ENCODE measurements at regions not wholly inside any gene's neighbourhood (a gene's known extent, or its start where the extent isn't known, plus 50 kb on each side); places are given as distances from the start of the nearest gene placed in this dataset.

GRCh38 chr5:145511351-145511750 is 323.8 kb downstream of the PRELID2 start:
- TF ChIP-seq CTCF (IDR thresholded peaks at IDR 0.05) = no peak
- no peaks in the 10 kb centered on the region for H3K4me1 ChIP-seq (ENCODE audit: low read depth)
- DNase-seq = no peak
- intact Hi-C loops (cut with DNase I, micrococcal nuclease) = no loop called here
- H3K9me3 ChIP-seq = no peaks in the 10 kb centered on the region
- ATAC-seq = no peak
- no peaks in the 10 kb centered on the region for H3K36me3 ChIP-seq (ENCODE audit: low read depth)
- H3K4me3 ChIP-seq = no peak overlapping the region

- Histone ChIP-seq H3K4me3 (no peak overlapping the region), H3K9me3 (no peaks in the 10 kb centered on the region), H3K4me1 (ENCODE audit: low read depth) (no peaks in the 10 kb centered on the region), H3K36me3 (ENCODE audit: low read depth) (no peaks in the 10 kb centered on the region)
- intact Hi-C loops (cut with DNase I, micrococcal nuclease) = no loop called here
- DNase-seq (no peak), ATAC-seq (no peak)
- TF ChIP-seq CTCF (IDR thresholded peaks at IDR 0.05) = no peak
Observed at GRCh38 chr5:145510769-145511168, 324.4 kb downstream of the PRELID2 start.

GRCh38 chr5:145510324-145510723 is 324.8 kb downstream of the PRELID2 start:
- no peaks in the 10 kb centered on the region for H3K36me3 ChIP-seq (ENCODE audit: low read depth)
- no peaks in the 10 kb centered on the region for H3K4me1 ChIP-seq (ENCODE audit: low read depth)
- TF ChIP-seq CTCF (IDR thresholded peaks at IDR 0.05) = no peak
- H3K4me3 ChIP-seq = no peak overlapping the region
- ATAC-seq (no peak), DNase-seq (no peak)
- H3K9me3 ChIP-seq = no peaks in the 10 kb centered on the region
- intact Hi-C loops (cut with DNase I, micrococcal nuclease) = no loop called here

- DNase-seq (no peak), ATAC-seq (no peak)
- Histone ChIP-seq H3K4me1 (ENCODE audit: low read depth) (no peaks in the 10 kb centered on the region), H3K36me3 (ENCODE audit: low read depth) (no peaks in the 10 kb centered on the region), H3K4me3 (no peak overlapping the region), H3K9me3 (no peaks in the 10 kb centered on the region)
- intact Hi-C loops (cut with DNase I, micrococcal nuclease) = no loop called here
- no peak for TF ChIP-seq CTCF (IDR thresholded peaks at IDR 0.05)
Observed at GRCh38 chr5:145509336-145510136, 325.6 kb downstream of the PRELID2 start.

- Histone ChIP-seq H3K36me3 (ENCODE audit: low read depth) (no peaks in the 10 kb centered on the region), H3K4me3 (no peak overlapping the region), H3K4me1 (ENCODE audit: low read depth) (peaks cover 2% of the 10 kb centered on the region), H3K9me3 (no peaks in the 10 kb centered on the region)
- ATAC-seq (no peak), DNase-seq (no peak)
- intact Hi-C loops (cut with DNase I, micrococcal nuclease) = no loop called here
- no peak for TF ChIP-seq CTCF (IDR thresholded peaks at IDR 0.05)
Observed at GRCh38 chr5:145506185-145506850, 328.8 kb downstream of the PRELID2 start.
